ENCODE measurements at regions not wholly inside any gene's neighbourhood (a gene's known extent, or its start where the extent isn't known, plus 50 kb on each side); places are given as distances from the start of the nearest gene placed in this dataset.

GRCh38 chr9:129497813-129498450, 123.0 kb downstream of the C9orf50 start:
- peak overlapping the region; percentile 69 for H3K4me3 ChIP-seq (ENCODE audit: low read depth, low read length)
- DNase-seq (ENCODE audit: low read depth): no peak
- TF ChIP-seq CTCF (conservative IDR thresholded peaks at IDR 0.05; ENCODE audit: low read depth, low read length): no peak

GRCh38 chr9:129497005-129497812, 123.7 kb downstream of the C9orf50 start:
- no peak for DNase-seq (ENCODE audit: low read depth)
- peak overlapping the region; percentile 69 for H3K4me3 ChIP-seq (ENCODE audit: low read depth, low read length)
- no peak for TF ChIP-seq CTCF (conservative IDR thresholded peaks at IDR 0.05; ENCODE audit: low read depth, low read length)

GRCh38 chr9:129496473-129497004, 124.4 kb downstream of the C9orf50 start:
- no peak for DNase-seq (ENCODE audit: low read depth)
- H3K4me3 ChIP-seq (ENCODE audit: low read depth, low read length): peak overlapping the region; percentile 69
- TF ChIP-seq CTCF (conservative IDR thresholded peaks at IDR 0.05; ENCODE audit: low read depth, low read length): no peak

- peak overlapping the region; percentile 69 for H3K4me3 ChIP-seq (ENCODE audit: low read depth, low read length)
- no peak for TF ChIP-seq CTCF (conservative IDR thresholded peaks at IDR 0.05; ENCODE audit: low read depth, low read length)
- peak; percentile 66 for DNase-seq (ENCODE audit: low read depth)
Measured at GRCh38 chr9:129495620-129496472, 125.1 kb downstream of the C9orf50 start.

- no peak for TF ChIP-seq CTCF (conservative IDR thresholded peaks at IDR 0.05; ENCODE audit: low read depth, low read length)
- peak overlapping the region; percentile 69 for H3K4me3 ChIP-seq (ENCODE audit: low read depth, low read length)
- no peak for DNase-seq (ENCODE audit: low read depth)
Measured at GRCh38 chr9:129494113-129494789, 126.7 kb downstream of the C9orf50 start.

- no peak overlapping the region for H3K4me3 ChIP-seq (ENCODE audit: low read depth, low read length)
- no peak for TF ChIP-seq CTCF (conservative IDR thresholded peaks at IDR 0.05; ENCODE audit: low read depth, low read length)
- no peak for DNase-seq (ENCODE audit: low read depth)
Measured at GRCh38 chr9:129493706-129494047, 127.2 kb downstream of the C9orf50 start.
